NCI-H2171 treated with DMSO at 0.1 percent for 48 hours (cell line): ENCODE measurements at regions not wholly inside any gene's neighbourhood (a gene's known extent, or its start where the extent isn't known, plus 50 kb on each side); places are given as distances from the start of the nearest gene placed in this dataset.
"Not testable (repeated sequence)": the region's sequence is repeated elsewhere in the genome, so short reads cannot be mapped to it uniquely, and the experiment has no call there.

Source experiments
- DNase-seq: peaks from one replicate; lab custom pipeline; 2025; lab: John Stamatoyannopoulos, UW

DNA sequence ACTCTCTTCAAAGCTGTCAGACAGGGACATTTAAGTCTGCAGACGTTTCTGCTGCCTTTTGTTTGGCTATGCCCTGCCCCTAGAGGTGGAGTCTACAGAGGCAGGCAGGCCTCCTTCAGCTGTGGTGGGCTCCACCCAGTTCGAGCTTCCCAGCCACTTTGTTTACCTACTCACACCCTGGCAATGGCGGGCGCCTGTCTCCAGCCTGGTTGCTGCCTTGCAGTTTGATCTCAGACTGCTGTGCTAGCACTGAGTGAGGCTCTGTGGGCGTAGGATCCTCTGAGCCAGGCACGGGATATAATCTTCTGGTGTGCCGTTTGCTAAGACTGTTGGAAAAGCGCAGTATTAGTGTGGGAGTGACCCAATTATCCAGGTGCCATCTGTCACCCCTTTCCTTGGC lies 499.8 kb upstream of the IZUMO3 start:
- DNase-seq, result not testable (repeated sequence)

- DNase-seq, result no peak
Observed at GRCh38 chr9:25029743-25030142, 484.0 kb upstream of the IZUMO3 start.

DNA sequence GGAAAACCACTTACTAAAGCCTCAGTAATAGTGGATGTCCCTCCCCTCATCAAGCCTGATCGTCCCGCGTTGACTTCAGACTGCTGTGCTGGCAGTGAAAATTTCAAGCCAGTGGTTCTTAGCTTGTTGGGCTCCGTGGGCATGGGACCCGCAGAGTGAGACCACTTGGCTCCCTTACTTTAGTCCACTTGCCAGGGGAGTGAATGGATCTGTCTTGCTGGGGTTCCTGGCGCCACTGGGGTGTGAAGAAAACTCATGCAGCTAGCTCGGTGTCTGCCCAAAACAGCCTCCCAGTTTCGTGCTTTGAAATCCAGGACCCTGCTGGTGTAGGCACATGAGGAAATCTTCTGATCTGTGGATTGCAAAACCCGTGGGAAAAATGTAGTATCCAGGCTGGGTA lies 480.0 kb upstream of the IZUMO3 start:
- DNase-seq, result no peak

- no peak for DNase-seq
Observed at GRCh38 chr9:25025156-25025555, 479.5 kb upstream of the IZUMO3 start.

DNA sequence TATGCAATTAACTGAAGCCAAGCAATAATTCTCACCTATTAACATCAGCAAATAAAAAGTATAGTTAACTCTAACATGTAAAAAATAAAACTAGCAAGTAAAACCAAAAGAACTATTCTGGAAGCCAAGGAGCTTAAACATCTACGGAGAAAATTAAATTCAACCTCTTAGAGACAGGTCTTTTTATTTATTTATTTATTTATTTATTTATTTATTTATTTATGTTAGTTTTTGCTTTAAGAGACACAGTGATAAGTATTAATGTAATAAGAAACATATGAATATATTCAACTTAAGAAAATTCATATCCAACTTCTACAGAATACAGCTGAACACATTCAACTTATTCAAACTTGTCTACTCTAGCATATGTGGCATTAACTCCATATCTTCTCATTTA lies 472.1 kb upstream of the IZUMO3 start:
- DNase-seq, result no peak

- DNase-seq, result no peak
Observed at GRCh38 chr9:25010027-25010662, 464.4 kb upstream of the IZUMO3 start.

GRCh38 chr9:25003686-25004085 lies 458.0 kb upstream of the IZUMO3 start:
- no peak for DNase-seq

DNA sequence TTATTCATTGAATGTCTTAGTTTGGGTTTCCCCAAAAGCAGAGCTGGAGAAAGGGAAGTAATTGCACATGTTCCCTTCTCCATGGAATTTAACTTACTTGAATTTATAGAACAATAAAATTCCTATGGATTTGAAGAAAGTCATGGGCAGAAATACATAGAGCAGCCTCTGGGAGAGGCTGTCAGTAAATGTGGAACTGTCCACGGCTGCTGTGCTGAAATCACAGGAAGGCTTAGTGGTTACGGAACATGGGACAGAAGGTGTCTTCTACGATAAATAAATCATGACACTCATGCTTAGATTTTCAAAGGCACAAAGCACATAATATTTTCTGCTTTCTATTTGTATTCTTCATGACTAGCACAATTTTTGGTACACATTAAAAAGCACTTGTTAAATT lies 440.6 kb upstream of the IZUMO3 start:
- no peak for DNase-seq

DNA sequence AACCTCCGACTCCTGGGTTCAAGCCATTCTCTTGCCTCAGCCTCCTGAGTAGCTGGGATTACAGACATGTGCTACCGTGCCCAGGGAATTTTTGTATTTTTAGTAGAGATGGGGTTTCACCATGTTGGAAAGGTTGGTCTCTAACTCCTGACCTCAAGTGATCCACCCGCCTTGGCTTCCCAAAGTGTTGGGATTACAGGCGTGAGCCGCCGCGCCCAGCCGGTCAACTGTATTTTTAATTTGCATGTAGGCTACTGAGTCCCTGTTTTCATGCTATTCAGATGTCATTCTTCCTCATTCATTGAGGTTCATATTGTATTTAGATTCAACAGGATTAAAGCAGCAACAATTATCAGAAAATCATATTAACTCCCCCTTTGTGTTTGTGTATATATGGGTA lies 425.1 kb upstream of the IZUMO3 start:
- not testable (repeated sequence) for DNase-seq

GRCh38 chr9:24961762-24962161 lies 416.1 kb upstream of the IZUMO3 start:
- DNase-seq, result no peak

DNA sequence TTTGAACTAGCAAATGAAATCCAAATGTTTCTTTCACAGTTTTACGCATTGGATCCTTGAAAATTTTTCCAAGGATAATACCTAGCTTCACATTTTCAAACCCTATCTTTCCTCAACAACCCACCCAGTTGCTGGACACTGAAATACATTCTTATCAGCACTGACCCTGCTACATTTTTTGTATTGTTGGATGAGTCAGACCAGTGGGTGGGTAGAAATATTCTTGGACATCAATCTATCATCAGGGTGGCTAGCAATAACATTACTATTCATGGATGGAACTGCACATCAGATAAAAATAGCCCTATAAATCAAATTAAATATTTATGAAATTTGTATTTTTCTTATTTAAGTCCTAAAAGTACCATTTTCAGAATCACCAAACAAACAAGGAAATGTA lies 407.4 kb upstream of the IZUMO3 start:
- DNase-seq, result no peak

DNA sequence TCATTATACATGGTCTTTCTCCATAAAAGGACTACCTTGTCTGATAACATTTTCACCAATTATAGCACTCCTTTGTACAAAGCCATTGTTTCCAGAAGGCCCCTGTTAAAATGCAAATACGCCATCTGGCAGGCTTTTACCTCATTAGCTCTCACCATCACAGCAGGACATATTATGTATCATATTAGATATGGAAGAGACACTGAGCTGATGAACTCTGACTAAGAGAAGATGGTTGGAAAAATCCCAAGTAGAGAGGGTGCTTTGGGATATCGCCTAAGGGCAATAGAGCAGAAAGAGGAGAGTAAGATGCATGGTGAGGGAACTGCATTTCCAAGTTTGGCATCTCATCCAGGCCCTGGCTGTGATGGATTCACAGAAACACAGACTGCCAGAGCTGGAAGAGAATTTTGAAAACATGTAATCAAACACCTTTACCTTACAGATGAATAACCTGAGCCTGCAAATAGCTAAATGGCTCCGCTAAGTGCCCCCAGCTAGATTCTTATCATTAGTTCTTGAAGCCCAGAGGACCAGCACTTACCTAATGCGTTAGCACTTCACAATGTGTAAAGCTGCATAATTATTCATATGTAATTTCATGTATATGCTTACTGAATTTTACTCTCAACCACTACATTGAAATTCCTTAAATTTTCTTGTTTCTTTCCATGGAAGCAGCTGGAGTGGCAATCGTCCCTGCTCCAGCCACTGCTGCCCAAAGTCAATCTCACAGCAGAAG lies 393.6 kb upstream of the IZUMO3 start:
- peak; percentile 97 for DNase-seq

- DNase-seq, result no peak
Observed at GRCh38 chr9:24936117-24936516, 390.4 kb upstream of the IZUMO3 start.

DNA sequence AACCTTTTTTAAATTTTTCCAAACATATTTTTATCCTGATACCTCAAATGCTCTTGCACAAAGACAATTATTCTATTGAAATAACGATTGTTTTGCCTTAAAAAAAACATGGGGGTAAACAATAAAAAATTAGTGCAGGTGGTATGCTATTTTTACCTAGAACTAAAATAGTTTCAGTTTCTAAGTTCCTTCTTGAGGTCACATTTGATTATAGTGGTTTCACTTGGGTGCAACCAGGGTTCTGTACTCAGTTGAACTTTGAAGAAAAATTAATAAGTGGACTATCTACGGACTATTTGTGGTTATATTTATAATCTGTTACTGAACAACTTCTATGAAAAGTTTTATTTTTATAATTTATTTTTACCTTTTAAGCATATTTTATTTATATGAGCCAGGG lies 387.1 kb upstream of the IZUMO3 start:
- no peak for DNase-seq

DNA sequence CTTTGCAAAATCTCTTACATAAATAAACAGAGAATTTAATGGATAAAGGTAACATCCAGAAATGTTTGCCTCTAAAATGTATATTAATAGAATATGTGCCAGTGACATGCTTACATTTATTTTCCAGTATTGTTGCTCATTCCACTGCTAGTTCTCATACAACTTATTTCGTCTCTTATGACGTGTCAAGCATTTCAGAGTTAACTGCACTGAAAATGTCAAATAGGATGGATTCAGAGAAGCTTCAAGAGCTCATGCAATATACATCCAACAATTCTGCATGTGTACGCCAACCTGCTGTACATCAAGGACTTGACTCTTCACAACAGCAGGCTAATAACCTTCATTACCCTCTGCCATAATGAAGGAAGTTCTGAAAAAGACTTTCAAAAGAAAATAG lies 386.2 kb upstream of the IZUMO3 start:
- DNase-seq, result no peak

DNA sequence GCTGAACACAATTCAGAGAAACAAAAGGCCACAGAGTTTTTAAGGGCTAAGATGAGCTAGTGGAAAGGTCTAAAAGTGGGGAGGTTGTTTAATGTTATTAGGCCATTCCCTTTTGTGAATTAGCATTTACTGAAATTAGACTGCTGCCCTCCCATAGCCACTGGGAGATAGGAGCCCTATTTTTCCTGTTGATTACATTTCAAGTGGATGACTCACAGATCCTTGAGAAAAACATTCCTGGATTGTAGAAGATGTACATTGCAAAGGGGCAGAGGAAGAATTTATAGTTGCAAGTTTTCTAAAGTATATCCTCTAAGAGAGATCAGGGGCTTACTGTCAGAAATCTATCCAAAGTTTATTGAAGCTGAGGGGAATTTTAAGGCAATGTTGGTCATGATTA lies 367.1 kb upstream of the IZUMO3 start:
- no peak for DNase-seq

DNA sequence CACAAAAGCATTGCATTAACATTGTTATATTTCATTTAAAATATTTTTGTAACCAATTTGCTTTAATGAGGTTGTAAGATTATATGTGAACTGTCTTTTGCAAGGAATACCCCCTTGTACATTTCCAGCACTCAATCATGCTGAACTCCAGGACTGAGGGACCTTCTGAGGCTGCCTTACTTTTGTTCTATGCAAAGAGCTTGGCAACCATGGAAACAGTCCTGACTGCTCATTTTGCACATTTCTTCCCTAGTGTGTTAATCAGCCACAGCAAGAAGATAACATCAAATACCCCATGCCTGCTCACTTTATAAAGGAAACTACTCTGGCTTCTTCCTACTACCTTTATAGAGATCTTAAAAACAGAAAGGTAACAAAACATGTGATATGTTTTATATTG lies 355.6 kb upstream of the IZUMO3 start:
- no peak for DNase-seq

DNA sequence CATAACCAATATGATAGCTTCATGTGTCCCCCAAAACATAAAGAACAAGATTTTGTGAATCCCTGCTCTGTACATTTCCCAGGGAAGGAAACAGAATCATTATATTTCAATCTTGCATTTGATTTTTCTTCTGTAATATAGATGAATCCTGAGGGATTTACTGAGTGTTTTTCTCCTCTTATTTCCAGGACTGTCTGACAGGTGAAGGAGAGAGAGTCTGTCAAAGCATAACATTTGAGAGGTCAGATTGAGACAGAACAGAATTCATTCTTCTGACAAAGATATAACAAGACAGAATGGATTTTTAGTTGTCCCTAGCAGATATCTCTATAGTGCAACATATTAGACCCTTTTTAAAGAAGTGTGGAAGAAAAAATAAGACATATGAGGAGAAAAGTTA lies 354.5 kb upstream of the IZUMO3 start:
- DNase-seq, result no peak

DNA sequence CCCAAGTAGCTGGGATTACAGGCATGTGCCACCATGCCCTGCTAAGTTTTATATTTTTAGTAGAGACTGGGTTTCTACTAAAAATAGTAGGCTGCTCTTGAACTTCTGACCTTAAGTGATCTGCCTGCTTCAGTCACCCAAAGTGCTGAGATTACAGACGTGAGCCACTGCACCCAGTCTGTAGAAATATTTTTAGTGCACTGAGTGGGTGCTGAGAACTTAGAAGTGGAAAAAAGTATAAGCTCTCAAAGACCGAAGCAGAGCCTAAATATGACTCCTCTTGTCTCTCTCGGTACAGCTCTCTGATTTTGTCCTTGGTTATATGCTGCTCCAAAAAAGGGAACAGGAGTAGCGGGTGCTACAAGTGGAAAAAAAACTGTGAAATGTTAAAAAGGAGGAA lies 353.8 kb upstream of the IZUMO3 start:
- DNase-seq, result no peak

DNA sequence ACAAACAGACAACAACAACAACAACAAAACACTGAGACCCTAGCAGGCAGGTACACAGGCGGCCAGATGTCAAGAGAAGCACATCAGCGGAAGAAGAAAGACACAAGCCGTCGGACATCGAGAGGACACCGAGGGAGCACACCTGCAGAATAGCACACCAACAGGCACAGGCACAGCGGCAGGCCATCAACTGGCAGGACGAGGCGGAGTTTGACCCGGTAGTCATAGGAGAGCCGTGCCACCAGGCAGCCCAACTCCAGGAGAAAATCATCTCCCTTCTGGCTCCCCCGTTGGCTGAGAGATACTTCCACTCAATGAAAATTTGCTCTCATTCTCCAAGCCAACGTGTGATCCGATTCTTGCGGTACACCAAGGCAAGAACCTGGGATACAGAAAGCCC lies 352.1 kb upstream of the IZUMO3 start:
- no peak for DNase-seq

DNA sequence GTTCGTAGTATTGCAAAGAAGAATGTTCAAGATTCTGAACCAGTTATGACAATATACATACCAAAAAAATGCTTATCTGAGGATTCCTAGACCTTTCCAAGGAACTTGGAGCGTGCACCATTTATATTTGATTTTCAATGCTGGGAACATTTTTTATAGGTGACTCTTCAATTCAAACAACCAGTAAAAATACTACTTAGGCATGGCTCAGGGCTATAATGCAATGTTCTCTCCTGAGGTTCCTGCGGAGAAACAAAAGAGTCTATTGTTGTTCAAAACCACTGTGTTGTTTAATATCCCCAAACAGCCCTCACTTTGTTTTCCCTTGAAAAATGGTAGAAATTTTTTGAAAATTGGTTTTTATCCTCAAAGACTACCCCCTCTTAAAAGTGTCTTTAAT lies 335.7 kb upstream of the IZUMO3 start:
- no peak for DNase-seq

DNA sequence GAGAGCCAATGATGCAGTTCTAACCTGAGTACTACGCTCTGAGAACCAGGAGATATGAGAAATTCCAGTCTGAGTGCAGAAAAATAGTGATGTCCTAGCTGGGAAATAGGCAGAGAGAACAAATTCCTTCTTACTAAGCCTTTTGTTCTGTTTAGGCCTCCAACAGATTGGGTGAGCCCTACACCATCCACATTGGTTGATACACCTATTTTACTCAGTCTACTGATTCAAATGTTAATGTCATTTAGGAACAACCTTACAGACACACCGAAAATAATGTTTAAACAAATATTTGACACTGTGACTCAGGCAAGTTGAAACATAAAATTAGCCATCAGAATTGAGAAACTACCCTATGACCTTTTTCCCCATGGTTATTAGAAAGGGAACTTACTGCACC lies 333.9 kb upstream of the IZUMO3 start:
- no peak for DNase-seq

DNA sequence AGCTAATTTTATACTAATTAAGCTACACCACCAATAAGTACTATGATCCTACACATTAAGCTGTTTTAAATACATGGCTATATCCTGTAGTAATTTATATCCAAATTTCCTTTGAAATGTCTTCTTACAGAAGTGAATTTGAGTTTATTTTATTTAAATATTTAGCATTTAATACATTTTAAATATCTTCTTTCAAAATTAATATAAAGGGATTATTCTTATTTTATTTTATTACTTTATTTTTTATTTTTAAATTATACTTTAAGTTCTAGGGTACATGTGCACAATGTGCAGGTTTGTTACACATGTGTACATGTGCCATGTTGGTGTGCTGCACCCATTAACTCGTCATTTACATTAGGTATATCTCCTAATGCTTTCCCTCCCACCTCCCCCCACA lies 310.9 kb upstream of the IZUMO3 start:
- DNase-seq, result not testable (repeated sequence)
